H1 (cell line): ENCODE measurements at regions not wholly inside any gene's neighbourhood (a gene's known extent, or its start where the extent isn't known, plus 50 kb on each side); places are given as distances from the start of the nearest gene placed in this dataset.

Experiments
- CTCF ChIA-PET: fragments of 300-600 bp; sonication (Branson Sonifier 250); formaldehyde crosslinking; loops from one replicate; lab custom pipeline; 2021; ENCODE audit not compliant: partially characterized antibody; lab: Charles Lee
- POLR2A ChIA-PET: fragments of 300-600 bp; sonication (Branson Sonifier 250); formaldehyde crosslinking; loops from one replicate; lab custom pipeline; 2021; ENCODE audit warnings: inconsistent platforms; ENCODE audit not compliant: partially characterized antibody; lab: Charles Lee
- DNase-seq, 2 experiments: peaks; one replicate each; pipeline versions ENCODE4 v3.0.0 to v3.0.0-alpha.2; 2010 to 2022; ENCODE audit warnings: low spot score in 2 of 2, low read depth in 1 of 2, mixed read lengths in 1 of 2
- FAIRE-seq: peaks from 2 replicates; lab custom pipeline; 2011; peaks lifted over from hg19 to GRCh38; lab: Jason Lieb, UNC
- H2AFZ ChIP-seq: 2 replicates; pipeline ENCODE4 v1.8.1; 2012; ENCODE audit warnings: low read length, inconsistent platforms
- H2AK5ac ChIP-seq: 2 replicates; pipeline ENCODE4 v1.6.1; 2013; ENCODE audit warnings: low read depth, low read length
- H2BK120ac ChIP-seq: replicated peaks from 2 replicates; pipeline ENCODE3; 2013; ENCODE audit warnings: low read depth, low read length, inconsistent platforms
- H2BK12ac ChIP-seq: 2 replicates; pipeline ENCODE4 v1.6.1; 2013; ENCODE audit warnings: low read depth, low read length
- H2BK15ac ChIP-seq: 2 replicates; pipeline ENCODE4 v1.6.1; 2013; ENCODE audit warnings: low read length
- H2BK20ac ChIP-seq: 2 replicates; pipeline ENCODE4 v1.6.1; 2013; ENCODE audit warnings: low read length
- H2BK5ac ChIP-seq: 2 replicates; pipeline ENCODE4 v1.6.1; 2013; ENCODE audit warnings: low read depth, low read length
- H3K14ac ChIP-seq: 2 replicates; pipeline ENCODE4 v1.6.1; 2013; ENCODE audit warnings: inconsistent platforms; ENCODE audit not compliant: insufficient read length
- H3K18ac ChIP-seq: 2 replicates; pipeline ENCODE4 v1.6.1; 2013; ENCODE audit warnings: low read length; ENCODE audit errors: extremely low read depth
- H3K23ac ChIP-seq: 2 replicates; pipeline ENCODE4 v1.6.1; 2013; ENCODE audit warnings: inconsistent platforms; ENCODE audit not compliant: insufficient read length
- H3K23me2 ChIP-seq: 2 replicates; pipeline ENCODE4 v1.6.1; 2013; ENCODE audit warnings: low read depth, low read length
- H3K27ac ChIP-seq: 2 replicates; pipeline ENCODE4 v1.6.1; 2011; ENCODE audit warnings: low read depth, low read length, inconsistent platforms
- H3K27me3 ChIP-seq, 4 experiments: replicated peaks in 1 of 4; 1 replicate in 1 of 4; 2 replicates in 3 of 4; pipeline versions ENCODE4 v1.6.1 to v1.8.1; 2011 to 2013; ENCODE audit warnings: low read length in 3 of 4, mild to moderate bottlenecking in 3 of 4, inconsistent platforms in 2 of 4, mixed read lengths in 2 of 4, moderate library complexity in 1 of 4; ENCODE audit not compliant: control insufficient read depth in 3 of 4, insufficient read depth in 3 of 4; ENCODE audit errors: extremely low read depth in 1 of 4
- H3K36me3 ChIP-seq, 4 experiments: 2 replicates each; pipeline versions ENCODE4 v1.6.1 to v1.8.1; 2011 to 2013; ENCODE audit warnings: mild to moderate bottlenecking in 4 of 4, low read length in 3 of 4, moderate library complexity in 2 of 4, control low read depth in 1 of 4, inconsistent platforms in 1 of 4; ENCODE audit not compliant: insufficient read depth in 4 of 4, control insufficient read depth in 2 of 4
- H3K4ac ChIP-seq: replicated peaks from 2 replicates; pipeline ENCODE3; 2013; ENCODE audit warnings: low read length, low read depth, mixed read lengths, inconsistent platforms; ENCODE audit not compliant: insufficient read length
- H3K4me1 ChIP-seq, 4 experiments: replicated peaks in 1 of 4; 1 replicate in 1 of 4; 2 replicates in 3 of 4; pipeline versions ENCODE4 v1.6.1 to v1.8.1; 2011 to 2013; ENCODE audit warnings: low read length in 3 of 4, inconsistent platforms in 2 of 4, mixed read lengths in 1 of 4; ENCODE audit not compliant: insufficient read depth in 4 of 4, control insufficient read depth in 3 of 4
- H3K4me2 ChIP-seq, 2 experiments: 2 replicates each; pipeline versions ENCODE4 v1.6.1 to v1.8.1; 2011 to 2013; ENCODE audit warnings: low read depth in 2 of 2, low read length in 2 of 2, control low read depth in 1 of 2, inconsistent platforms in 1 of 2, mild to moderate bottlenecking in 1 of 2; ENCODE audit not compliant: insufficient read depth in 1 of 2
- H3K4me3 ChIP-seq, 4 experiments: fragments of 200-600, 300-600 bp in 1 of 4; sonication (generic), shearing (Covaris generic), sonication (Bioruptor Twin) in 1 of 4; 2 replicates each; pipeline versions ENCODE4 v1.5.1 to v1.8.1; 2011 to 2016; ENCODE audit warnings: low read length in 4 of 4, low read depth in 3 of 4, control low read depth in 2 of 4, inconsistent platforms in 2 of 4, mild to moderate bottlenecking in 2 of 4, mixed read lengths in 1 of 4, moderate library complexity in 1 of 4; ENCODE audit not compliant: insufficient read depth in 2 of 4; ENCODE audit errors: extremely low read depth in 1 of 4
- H3K56ac ChIP-seq: replicated peaks from 2 replicates; pipeline ENCODE3; 2013; ENCODE audit warnings: low read depth, mild to moderate bottlenecking, mixed read lengths, low read length, inconsistent platforms; ENCODE audit not compliant: insufficient read length
- H3K79me1 ChIP-seq: 2 replicates; pipeline ENCODE4 v1.6.1; 2013; ENCODE audit warnings: low read depth, low read length, control low read depth
- H3K79me2 ChIP-seq, 2 experiments: 2 replicates each; pipeline versions ENCODE4 v1.6.1 to v1.8.1; 2012 to 2013; ENCODE audit warnings: low read length in 2 of 2, mild to moderate bottlenecking in 2 of 2, inconsistent platforms in 1 of 2; ENCODE audit not compliant: insufficient read depth in 2 of 2, control insufficient read depth in 1 of 2
- H3K9ac ChIP-seq, 4 experiments: replicated peaks in 1 of 4; 1 replicate in 1 of 4; 2 replicates in 3 of 4; pipeline versions ENCODE4 v1.6.1 to v1.8.1; 2011 to 2013; ENCODE audit warnings: low read depth in 3 of 4, low read length in 3 of 4, control low read depth in 2 of 4, mild to moderate bottlenecking in 2 of 4, moderate library complexity in 2 of 4, inconsistent platforms in 1 of 4; ENCODE audit errors: extremely low read depth in 1 of 4
- H3K9me3 ChIP-seq, 2 experiments: 2 replicates each; pipeline versions ENCODE4 v1.6.1 to v1.8.1; 2012 to 2013; ENCODE audit warnings: mild to moderate bottlenecking in 2 of 2, moderate library complexity in 2 of 2, control low read depth in 1 of 2, inconsistent platforms in 1 of 2, low read depth in 1 of 2, low read length in 1 of 2, mixed read lengths in 1 of 2; ENCODE audit not compliant: insufficient read depth in 2 of 2
- H4K20me1 ChIP-seq, 2 experiments: replicated peaks in 1 of 2; 2 replicates each; pipeline versions ENCODE3 to v1.8.1; 2011 to 2013; ENCODE audit warnings: inconsistent platforms in 2 of 2, low read length in 2 of 2, mild to moderate bottlenecking in 1 of 2; ENCODE audit not compliant: insufficient read depth in 2 of 2, control insufficient read depth in 1 of 2
- H4K5ac ChIP-seq: 2 replicates; pipeline ENCODE4 v1.6.1; 2013; ENCODE audit warnings: low read length, low read depth, mixed read lengths, inconsistent platforms; ENCODE audit not compliant: insufficient read length
- H4K8ac ChIP-seq: 2 replicates; pipeline ENCODE4 v1.8.0; 2013; ENCODE audit warnings: mild to moderate bottlenecking, moderate library complexity, low read length, inconsistent platforms; ENCODE audit not compliant: insufficient read depth; ENCODE audit errors: extremely low read depth
- H4K91ac ChIP-seq: replicated peaks from 2 replicates; pipeline ENCODE3; 2013; ENCODE audit warnings: low read length, mixed read lengths, inconsistent platforms; ENCODE audit not compliant: insufficient read length
- CEBPB ChIP-seq: IDR thresholded peaks from 2 replicates; pipeline ENCODE4 v1.6.1; 2012; ENCODE audit warnings: low read depth, low read length
- CHD1 ChIP-seq: IDR thresholded peaks from 2 replicates; pipeline ENCODE4 v1.6.1; 2012; ENCODE audit warnings: low read depth, low read length, improper control_type of control experiment
- CREB1 ChIP-seq: IDR thresholded peaks from 2 replicates; pipeline ENCODE4 v1.6.1; 2012; ENCODE audit warnings: inconsistent platforms
- CTBP2 ChIP-seq: IDR thresholded peaks from 2 replicates; pipeline ENCODE4 v1.7.0; 2011; ENCODE audit warnings: borderline replicate concordance, mild to moderate bottlenecking, moderate library complexity, mixed read lengths, low read length; ENCODE audit not compliant: insufficient read depth, insufficient read length
- HDAC2 ChIP-seq, 2 experiments: fragments of 300-600 bp in 1 of 2; sonication (generic) in 1 of 2; IDR thresholded peaks; 2 replicates each; pipeline ENCODE4 v1.6.1; 2011 to 2012; ENCODE audit warnings: low read depth in 2 of 2, low read length in 2 of 2, mild to moderate bottlenecking in 2 of 2, moderate library complexity in 2 of 2, borderline replicate concordance in 1 of 2, inconsistent platforms in 1 of 2
- JUN ChIP-seq: IDR thresholded peaks from 2 replicates; pipeline ENCODE4 v1.6.1; 2011; ENCODE audit warnings: low read depth, mild to moderate bottlenecking, improper control_type of control experiment, low read length
- KDM5A ChIP-seq: fragments of 200-600 bp; IDR thresholded peaks from 2 replicates; pipeline ENCODE4 v1.7.1; 2012; ENCODE audit warnings: mild to moderate bottlenecking, low read length, inconsistent platforms, mixed read lengths
- NANOG ChIP-seq: IDR thresholded peaks from 2 replicates; pipeline ENCODE4 v1.6.1; 2011; ENCODE audit warnings: low read length, low read depth, mild to moderate bottlenecking, inconsistent platforms; ENCODE audit not compliant: insufficient read depth, poor library complexity, severe bottlenecking
- POLR2A ChIP-seq, 2 experiments: IDR thresholded peaks; 1 replicate in 1 of 2; 2 replicates in 1 of 2; pipeline ENCODE4 v1.6.1; 2011; ENCODE audit warnings: low read depth in 2 of 2, low read length in 2 of 2, mild to moderate bottlenecking in 2 of 2; ENCODE audit errors: control extremely low read depth in 1 of 2
- SP2 ChIP-seq: IDR thresholded peaks from 2 replicates; pipeline ENCODE4 v1.6.1; 2012; ENCODE audit warnings: mild to moderate bottlenecking, low read length, inconsistent platforms
- TAF1 ChIP-seq: IDR thresholded peaks from 2 replicates; pipeline ENCODE4 v1.6.1; 2011; ENCODE audit warnings: mild to moderate bottlenecking, low read depth, low read length
- ZNF274 ChIP-seq: IDR thresholded peaks from 2 replicates; pipeline ENCODE4 v1.7.0; 2012; ENCODE audit warnings: low read length, borderline replicate concordance; ENCODE audit errors: extremely low read depth
- WGBS, 2 experiments: shearing (Covaris generic) in 1 of 2; methylation state at CpG; one replicate each; pipeline versions ENCODE4 v1.1.6 to v1.1.7; 2013 to 2015; ENCODE audit warnings: low lambda C conversion rate in 2 of 2, mixed read lengths in 2 of 2, inconsistent platforms in 1 of 2, low coverage in 1 of 2, missing lambda C conversion rate in 1 of 2; ENCODE audit not compliant: insufficient replicate concordance in 2 of 2, insufficient coverage in 1 of 2, insufficient read length in 1 of 2; ENCODE audit errors: extremely low coverage in 1 of 2, missing lambda C conversion rate in 1 of 2; 5-methylcytosine and 5-hydroxymethylcytosine counted together
- TF ChIP-seq, protein P1 (sequence below): IDR thresholded peaks from 2 replicates; pipeline ENCODE4 v1.6.1; 2012; ENCODE audit warnings: inconsistent platforms
- TF ChIP-seq, protein P2 (sequence below): IDR thresholded peaks from 2 replicates; pipeline ENCODE4 v1.6.1; 2011; ENCODE audit warnings: low read depth, mild to moderate bottlenecking, low read length; ENCODE audit not compliant: insufficient read depth

DNA sequence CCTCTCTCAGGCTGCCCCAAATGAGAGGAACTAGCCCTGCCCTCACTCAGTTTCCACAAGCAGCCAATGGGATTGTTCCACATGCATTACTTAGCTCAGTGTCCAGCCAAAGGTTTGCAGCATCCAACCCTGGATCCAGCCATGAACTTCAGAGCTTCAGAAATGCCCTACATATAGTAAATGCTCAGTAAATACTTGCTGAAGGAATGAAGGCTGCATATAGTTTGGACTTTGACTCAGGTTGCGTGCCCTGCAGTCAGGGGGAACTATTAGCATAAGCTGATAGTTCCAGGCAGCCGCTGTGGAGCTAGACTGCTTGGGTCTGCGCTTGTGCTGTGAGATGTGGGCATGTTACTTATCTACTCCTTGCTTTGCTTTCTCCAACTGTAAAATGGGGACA, 64.8 kb downstream of the NENF start:
- Histone ChIP-seq H4K91ac (no peak overlapping the region), H2AFZ (no peak overlapping the region), H2BK20ac (no peak overlapping the region), H2BK120ac (no peak overlapping the region), H2BK12ac (no peak overlapping the region), H3K79me2 (no peaks in the 10 kb centered on the region), H4K5ac (no peak overlapping the region), H2BK5ac (no peak overlapping the region), H3K36me3 (no peaks in the 10 kb centered on the region), H3K27ac (no peak overlapping the region), H3K9ac (no peak overlapping the region), H2AK5ac (no peak overlapping the region), H3K56ac (no peak overlapping the region), H3K14ac (no peak overlapping the region), H3K27me3 (no peaks in the 10 kb centered on the region; a peak in 1 of 7 replicates), H3K18ac (no peak overlapping the region), H3K9me3 (no peaks in the 10 kb centered on the region), H3K4me1 (no peaks in the 10 kb centered on the region), H3K4ac (no peak overlapping the region)
- ChIA-PET CTCF (interaction anchor here (1.0 to 3.2 kb wide), 9 partner anchors 9 to 252 kb away, joined by 3 to 16 read pairs (median 5); no protein-coding TSS in a partner anchor), POLR2A (interaction anchor here (0.5 to 1.3 kb wide), 2 partner anchors 111 to 382 kb away, joined by 3 to 5 read pairs; partner anchors contain the start of gene ATF3)
- no peak for FAIRE-seq
- no peak for TF ChIP-seq HDAC2 (IDR thresholded peaks at IDR 0.05; ENCODE audit: borderline replicate concordance in 1 of 2, low read depth in 2 of 2, low read length in 2 of 2)
- TF ChIP-seq, protein P1, sequence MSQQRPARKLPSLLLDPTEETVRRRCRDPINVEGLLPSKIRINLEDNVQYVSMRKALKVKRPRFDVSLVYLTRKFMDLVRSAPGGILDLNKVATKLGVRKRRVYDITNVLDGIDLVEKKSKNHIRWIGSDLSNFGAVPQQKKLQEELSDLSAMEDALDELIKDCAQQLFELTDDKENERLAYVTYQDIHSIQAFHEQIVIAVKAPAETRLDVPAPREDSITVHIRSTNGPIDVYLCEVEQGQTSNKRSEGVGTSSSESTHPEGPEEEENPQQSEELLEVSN = no peak
- TF ChIP-seq POLR2A (IDR thresholded peaks at IDR 0.05; ENCODE audit: control extremely low read depth in 1 of 2, low read depth in 2 of 2, low read length in 2 of 2) = no peak
- no peak for TF ChIP-seq CREB1
- TF ChIP-seq TAF1 = no peak
- no peak for TF ChIP-seq SP2
- no peak for TF ChIP-seq CTBP2
- no peak for TF ChIP-seq ZNF274
- TF ChIP-seq, protein P2, sequence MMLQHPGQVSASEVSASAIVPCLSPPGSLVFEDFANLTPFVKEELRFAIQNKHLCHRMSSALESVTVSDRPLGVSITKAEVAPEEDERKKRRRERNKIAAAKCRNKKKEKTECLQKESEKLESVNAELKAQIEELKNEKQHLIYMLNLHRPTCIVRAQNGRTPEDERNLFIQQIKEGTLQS = no peak
- TF ChIP-seq CEBPB = no peak
- TF ChIP-seq NANOG = no peak
- no peak for TF ChIP-seq CHD1
- TF ChIP-seq KDM5A = no peak
- TF ChIP-seq JUN = no peak
- TF ChIP-seq, all 59 proteins: peak for 0
- no peaks in the 10 kb centered on the region for H3K23me2 ChIP-seq
- H3K79me1 ChIP-seq = no peaks in the 10 kb centered on the region
- H3K4me3 ChIP-seq = no peak overlapping the region
- no peak overlapping the region for H3K23ac ChIP-seq
- H4K20me1 ChIP-seq = no peaks in the 10 kb centered on the region
- H2BK15ac ChIP-seq = no peak overlapping the region
- no peak overlapping the region for H4K8ac ChIP-seq
- 92% methylated on average over 3 of the region's 3 CpGs; no CpG with 5 or more reads in 1 of the 2 experiments for WGBS, 2 experiments
- no peak for DNase-seq
- H3K4me2 ChIP-seq = no peak overlapping the region
